ENCODE measurements at regions not wholly inside any gene's neighbourhood (a gene's known extent, or its start where the extent isn't known, plus 50 kb on each side); places are given as distances from the start of the nearest gene placed in this dataset.

DNA sequence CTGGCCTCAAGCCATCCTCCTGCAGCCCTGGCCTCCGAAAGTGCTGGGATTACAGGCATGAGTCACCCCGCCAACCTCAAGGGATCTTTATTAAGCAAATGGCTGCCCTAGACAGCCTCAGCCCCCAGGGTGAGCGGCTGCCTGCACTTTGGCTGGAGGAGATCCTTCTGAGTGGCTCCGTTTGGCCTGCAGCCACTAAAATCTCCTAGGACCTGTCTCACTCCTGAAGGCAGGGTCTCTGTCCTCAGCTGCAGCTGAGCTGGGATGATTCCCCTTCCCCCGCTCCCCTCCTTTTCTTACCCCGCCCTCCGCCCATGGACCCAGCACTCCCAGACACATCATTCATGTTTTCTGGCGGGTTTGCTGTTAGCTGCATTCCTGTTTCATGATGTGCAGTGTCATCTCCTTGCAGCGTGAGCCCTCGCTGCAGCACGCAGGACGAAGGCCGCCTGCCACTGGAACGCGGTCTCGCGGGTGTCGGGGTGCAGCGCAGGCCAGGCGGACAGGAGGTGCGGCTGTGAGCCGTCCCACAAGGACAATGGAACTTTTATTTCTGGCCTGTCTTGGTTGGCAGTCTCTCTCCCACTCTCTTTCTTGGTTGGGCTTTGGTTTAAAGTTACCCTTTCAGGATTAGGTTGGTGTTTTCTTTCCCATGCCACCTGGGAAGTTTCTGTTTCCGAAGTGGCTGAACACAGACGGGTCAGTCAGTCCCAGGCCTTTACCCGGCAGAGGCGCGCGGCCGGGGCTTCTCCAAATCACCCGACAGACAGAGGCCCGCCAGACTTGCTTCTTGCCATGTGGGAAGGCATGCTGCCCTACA, 137.1 kb downstream of the FOXD1 start:
- DNase-seq (ENCODE audit: low spot score): no peak

DNA sequence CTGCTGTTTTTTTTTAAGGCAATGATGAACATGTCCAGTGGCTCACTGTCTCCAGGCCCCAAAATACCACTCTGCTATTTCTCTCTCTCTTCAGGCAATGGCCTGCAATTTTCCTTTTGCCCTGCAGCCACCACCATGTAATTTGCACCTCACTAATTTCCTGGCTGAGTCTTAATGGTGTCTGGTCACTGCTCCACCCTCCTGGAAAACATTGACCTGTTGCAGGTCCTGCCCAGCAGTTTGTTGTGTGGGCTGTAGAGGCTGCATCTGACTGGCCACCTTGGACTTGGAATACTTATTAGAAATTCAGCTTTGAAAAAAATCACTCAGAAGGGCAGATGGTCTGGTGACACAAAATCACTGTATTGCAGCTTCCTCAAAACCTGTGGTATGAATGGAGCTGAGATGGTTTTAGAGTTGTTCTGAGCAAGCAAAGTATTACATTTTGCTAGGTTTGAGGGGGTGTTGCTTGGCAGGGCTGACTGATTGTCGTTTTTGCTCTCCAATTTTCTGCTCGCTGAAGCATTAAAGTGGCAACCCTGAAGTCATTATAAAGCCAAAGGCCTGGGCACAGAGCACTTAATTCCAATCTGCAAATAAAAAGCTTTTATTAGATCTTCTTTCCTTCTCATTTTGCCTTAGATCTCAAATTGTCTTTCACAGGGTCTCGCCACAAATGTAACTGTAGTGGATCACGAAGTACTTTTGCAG, 134.8 kb downstream of the TMEM174 start:
- DNase-seq (ENCODE audit: low spot score): no peak

DNA sequence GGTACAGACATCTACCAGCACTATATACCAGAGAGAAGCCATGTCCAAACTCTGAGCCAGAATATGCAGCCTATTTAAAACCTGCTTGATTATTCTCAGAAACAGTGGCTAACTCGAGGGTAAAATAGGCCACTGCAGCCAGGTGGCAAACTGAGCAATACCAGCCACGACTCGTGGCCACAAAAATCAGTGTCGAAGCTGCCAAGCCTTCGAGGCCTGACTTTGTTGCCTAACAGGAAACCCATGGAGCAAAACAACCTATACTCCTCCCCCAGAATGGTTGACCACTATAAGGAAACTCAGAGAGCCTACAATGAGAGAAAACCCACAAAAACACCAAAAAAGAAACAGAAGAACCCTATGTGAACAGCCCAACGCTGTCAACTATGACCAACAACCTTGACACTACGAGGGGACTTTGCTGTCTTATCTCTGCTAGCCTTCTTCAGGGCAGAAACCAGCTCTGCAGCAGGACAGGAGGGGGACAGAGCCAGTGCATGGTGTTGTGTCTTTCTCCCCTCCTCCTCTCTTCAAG, 133.8 kb downstream of the TMEM174 start:
- no peak for DNase-seq (ENCODE audit: low spot score)

DNA sequence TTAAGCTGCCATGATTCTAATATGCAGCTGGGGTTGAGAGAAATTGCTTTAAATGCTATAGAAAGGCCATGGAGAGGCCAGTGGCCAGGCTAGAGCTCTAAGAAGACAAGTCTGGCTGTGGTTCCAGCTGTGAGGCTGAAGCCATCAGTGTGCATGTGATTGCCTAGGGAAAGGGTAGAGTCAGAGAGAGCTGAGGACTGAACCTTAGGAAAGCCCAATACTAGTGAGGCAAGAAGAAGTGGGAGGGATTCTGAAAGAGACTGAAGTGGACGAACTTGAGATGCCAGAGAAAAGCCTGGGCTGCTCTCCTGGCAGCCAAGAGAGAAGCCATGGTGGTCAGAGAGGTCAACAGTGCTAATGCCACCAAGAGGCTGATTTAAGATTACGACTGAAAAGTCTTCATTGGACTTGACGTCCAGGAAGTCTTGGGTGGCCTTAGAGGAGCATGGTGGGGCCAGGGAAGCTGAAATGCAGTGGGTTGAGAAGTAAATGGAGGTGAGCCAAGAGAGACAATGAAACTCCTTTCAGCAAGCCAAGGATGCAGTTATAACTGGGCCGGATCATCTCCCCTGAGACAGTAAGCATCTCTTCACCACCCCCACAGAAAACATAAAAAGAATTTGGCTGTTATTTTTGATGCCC, 133.2 kb downstream of the TMEM174 start:
- no peak for DNase-seq (ENCODE audit: low spot score)

DNA sequence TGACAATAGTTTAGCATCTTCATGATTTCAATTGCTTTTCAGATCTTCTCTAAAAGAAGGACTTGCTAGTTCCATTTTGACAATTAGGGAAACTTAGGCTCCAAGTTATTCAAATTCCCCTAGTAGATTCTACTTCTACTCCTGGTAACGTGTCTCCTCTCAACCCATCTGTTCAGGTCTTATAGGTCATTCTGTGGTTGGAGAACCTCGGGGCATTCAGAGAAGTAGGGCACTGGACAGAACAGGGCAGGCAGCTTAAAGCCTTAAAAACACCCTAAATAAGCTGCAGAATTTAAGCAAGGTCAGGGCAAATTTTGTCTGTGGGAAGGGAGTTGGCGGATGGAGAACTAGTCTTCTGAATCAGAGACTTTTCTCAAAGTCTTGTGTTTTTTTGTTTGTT, 132.4 kb downstream of the TMEM174 start:
- no peak for DNase-seq (ENCODE audit: low spot score)

DNA sequence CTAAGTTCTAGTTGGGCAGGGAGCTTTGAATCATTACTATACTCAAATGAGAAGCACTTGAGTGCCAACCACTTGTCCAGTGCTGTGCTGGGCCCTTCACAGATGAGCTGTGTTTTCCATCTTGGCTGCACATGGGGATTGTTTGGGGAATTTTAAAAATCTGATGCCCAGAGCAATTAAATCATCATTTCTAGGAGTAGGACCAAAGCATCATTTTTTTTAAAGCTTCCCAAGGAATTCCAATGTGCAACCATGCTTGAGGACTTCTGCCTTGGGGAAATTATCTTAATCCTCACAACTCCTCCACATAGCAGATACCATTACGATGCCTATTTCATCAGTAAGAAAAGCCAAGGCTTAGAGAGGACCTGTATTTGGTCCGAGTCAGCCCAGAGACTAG, 131.4 kb downstream of the TMEM174 start:
- no peak for DNase-seq (ENCODE audit: low spot score)

DNA sequence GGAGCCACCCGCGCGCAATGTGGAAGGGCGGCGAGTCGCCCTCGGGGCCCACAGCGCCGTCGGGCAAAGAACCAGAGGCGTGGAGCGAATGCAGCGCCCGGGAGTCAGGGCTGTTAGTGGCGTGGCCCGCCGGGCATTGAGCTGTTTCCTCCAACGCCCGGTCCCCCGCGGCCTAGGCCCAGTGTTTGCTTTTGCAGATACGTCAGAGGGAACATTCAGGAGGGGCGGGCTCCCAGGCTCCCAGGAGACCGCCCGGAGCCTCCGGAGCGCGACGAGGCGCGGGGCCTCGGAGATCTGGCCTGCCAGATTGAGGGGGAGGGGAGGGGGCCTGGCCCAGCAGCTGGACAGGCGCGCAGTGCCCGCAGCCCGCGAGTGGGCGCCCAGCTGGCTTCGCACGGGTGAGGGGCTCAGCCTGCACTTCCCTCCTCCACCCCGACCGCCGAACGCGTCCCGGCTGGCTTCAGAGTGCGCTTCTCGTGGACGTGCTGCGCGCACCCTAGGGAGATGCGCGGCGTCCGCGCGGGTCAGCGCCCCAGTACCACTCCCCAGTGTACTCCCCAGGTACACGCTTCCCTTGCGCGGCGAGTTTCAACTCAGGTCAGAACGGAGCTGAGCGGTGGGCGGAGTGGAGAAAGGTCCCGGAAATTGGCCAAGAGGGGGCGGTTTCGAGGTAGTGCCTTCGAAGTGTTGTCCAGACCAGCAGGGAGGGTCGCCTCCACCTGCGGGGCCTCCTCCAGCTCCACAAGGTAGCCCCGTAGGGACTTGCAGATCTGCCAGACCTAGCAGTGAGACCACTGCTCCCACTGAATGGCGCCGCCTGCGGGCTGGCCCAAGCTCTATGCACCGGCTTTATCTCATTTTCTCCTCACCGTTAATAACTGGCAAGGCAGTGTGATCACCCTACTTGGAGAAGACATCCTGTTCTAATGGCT, 130.4 kb downstream of the TMEM174 start:
- DNase-seq (ENCODE audit: low spot score): no peak

DNA sequence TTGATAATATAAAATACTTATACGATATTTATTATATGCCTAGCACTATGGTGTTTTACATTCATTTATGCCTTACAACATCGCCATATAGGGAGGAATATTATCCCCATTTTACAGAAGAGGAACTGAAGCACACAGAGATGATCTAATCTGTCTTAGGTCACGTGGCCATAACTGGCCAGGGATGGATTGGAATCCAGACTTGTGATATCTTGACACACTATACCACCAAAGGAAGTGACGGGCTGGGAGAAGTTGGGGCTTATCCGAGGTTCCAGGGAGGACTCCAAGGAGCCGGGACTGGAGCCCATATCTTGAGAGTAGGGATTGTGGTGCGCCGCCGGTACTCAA, 129.8 kb downstream of the TMEM174 start:
- no peak for DNase-seq (ENCODE audit: low spot score)

DNA sequence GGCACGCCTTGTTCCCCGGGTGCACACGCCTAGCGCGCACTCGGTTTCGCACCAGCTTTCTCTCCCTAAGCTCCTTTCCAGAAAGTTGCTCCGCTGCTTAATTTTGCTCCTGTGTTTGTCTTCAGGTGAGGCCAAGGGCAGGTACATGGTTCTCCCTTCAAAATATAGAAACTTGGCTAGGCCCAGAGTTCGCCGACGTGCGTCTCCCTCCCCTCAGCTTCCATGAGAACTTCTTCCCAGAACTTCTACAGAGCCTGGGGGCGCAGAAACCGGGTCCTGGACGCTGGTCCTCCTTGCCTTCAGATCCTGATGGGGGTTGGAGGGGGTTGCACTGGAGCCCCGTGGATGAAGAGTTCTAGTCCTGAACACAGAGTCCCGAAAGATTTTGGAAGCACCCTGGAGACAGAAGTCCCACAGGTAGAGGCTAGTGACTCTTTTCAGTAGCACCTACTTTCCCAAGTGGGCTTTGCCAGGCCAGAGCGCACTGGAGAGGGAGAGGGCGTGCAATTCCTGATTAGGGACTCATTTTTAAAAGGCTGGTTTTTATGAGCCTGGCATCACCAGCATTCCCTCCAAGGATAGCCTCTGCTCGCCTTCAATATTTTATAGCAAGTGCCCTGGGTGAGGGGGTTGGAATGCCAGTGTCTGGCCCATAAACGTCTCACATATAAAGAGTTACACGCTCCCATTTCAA, 128.4 kb downstream of the TMEM174 start:
- DNase-seq (ENCODE audit: low spot score): no peak

DNA sequence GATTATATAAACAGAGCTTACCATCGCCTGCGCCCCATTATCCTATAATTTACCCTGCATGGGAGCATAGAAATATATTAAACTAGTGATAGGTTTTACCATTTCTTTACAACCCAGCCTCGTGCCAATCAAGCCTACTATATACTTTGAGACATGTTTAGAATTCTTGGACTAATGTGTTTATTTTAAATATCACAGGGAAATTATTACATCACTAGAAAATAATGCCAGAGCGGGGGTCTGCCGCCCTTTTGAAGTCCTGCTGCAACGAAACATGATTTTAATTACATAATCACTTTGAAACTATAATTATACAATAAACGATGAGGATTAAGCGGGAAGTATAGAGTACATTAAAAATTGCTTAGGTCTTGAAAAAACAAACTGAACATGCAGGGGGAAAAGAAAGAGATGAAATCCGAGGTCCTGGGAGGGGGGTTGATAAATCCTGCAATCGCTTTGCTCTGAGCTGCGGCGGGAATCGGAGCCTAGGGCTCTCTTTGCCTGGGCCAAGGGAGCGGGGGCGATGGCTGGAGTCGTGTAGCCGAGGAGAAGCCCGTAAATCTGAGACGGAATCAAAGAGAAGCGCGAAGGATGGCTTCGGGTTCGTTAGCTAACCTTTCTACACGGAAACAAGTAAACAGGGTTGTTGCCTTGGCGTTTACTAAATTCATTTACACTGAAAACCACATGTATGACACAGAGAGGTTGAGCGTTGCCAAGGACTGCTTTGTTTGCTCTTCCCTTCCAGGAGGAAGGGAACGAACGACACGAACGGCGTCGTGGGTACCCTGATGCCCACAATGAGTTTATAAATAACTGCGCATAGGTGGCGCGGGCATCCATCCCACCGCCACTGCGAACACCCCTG, 127.6 kb downstream of the TMEM174 start:
- DNase-seq (ENCODE audit: low spot score): no peak

DNA sequence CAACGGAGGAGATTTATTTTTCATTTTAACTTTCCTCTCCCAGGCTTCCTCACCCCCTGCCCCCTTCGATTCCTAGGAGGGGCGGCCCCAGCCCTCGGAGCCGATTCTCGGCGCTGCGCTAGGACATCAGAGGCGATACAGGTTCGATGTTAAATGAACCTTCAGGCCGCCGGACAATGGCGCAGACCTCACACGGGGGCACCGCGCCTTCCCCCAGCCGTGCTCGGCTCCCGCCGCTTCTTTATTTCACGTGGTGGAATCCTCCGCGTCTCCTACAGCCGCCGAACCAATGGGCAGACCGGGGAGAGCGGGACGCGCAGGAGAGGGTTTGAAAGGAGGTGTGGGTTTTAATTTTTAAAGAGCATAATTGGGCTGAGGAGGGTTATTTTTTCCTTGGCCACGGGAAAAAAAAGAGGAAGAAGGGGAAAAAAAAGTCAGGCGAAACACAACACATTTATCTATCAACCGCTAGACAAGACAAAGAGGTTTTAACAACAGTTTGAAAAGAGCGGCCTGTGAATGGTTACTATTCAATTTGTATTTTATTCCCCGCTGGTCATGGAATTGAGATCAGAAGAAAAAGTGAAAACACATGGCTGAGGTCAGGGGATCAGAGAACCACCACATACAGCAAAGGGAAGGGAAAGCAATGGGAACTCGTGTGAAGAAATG, 126.8 kb downstream of the TMEM174 start:
- DNase-seq (ENCODE audit: low spot score): no peak

DNA sequence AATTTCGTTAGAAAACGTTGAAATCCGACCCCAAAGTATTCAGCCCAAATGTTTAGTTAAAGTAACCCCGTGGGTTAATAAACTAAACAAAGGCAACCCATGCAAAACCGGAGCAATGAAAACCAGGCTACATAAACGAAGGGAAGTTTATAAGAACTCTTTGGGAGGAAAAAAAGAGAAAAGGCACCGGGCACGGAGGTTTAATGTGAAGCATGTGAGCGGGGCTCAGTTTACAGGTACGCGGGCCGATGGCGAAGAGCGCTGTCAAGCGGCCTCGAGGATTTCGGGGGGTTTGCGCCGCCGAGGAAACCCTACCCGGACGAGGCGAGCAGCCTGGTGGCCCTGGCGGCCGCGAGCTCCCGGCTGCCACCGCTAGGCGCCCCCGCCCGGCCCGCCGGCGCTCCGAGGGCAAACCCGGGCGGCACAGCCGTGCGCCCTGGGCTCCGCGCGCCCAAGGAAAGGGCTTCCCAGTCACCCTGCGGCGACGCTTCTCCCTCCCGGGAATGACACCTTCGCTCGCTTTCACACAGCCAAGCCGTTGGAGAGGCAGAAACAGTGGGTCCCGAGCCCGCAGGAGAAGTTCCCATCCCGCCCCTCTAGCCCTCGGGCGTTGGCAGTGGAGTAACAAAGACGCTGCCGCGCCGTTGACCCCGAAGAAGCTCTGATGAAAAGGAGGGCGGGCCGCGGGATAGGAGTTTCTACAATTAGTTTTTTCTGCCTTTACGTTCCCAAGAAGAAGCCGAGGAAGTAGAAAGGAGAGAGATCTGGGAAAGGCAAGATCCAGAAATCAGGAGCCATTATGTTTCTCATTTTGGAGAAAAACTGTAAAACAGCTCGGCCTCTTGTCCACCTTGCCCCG, 126.0 kb downstream of the TMEM174 start:
- no peak for DNase-seq (ENCODE audit: low spot score)

DNA sequence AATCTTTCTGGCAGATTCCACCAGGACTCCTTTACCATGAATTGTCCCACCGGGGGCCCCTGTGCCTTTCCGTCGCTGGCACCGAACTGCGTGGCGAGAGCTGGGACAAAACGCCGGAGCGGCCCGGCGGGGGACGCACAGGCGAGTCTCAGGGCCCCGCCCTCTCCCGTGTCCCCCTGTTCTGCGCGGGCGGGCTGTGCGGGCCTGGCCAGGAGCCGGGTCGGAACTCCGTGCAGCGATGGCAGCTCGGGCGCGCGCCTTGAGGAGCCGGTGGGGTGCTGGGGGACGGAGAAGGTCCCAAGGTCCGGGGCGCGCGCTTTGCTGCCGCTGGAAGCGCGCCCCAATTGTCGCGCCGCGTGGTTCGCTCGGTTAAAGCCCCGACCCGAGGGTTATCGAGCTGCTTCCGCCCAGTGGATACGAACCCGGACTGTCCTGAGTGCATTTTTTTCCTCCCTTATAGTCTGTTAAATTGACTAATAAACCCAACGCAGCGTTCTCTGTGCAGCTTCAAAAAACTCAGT, 125.3 kb downstream of the TMEM174 start:
- no peak for DNase-seq (ENCODE audit: low spot score)

DNA sequence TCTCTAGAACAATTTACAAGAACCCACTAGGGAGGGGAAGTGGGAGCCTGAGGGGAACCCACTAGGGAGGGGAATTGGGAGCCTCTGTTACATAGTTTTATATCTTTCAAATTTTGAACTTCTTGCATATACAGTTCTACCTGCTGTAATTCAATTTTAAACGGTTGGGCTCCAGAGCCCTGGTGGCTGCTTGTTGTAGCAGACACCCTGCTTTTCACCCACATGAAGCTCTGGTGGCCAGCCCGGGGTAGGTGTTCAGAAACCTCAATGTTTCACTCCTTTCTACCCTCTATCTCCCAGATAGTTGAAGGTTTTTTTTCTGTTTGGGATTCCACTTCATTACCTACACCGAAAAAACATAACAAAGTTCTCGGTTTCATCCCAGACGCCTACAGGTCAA, 124.4 kb downstream of the TMEM174 start:
- no peak for DNase-seq (ENCODE audit: low spot score)

DNA sequence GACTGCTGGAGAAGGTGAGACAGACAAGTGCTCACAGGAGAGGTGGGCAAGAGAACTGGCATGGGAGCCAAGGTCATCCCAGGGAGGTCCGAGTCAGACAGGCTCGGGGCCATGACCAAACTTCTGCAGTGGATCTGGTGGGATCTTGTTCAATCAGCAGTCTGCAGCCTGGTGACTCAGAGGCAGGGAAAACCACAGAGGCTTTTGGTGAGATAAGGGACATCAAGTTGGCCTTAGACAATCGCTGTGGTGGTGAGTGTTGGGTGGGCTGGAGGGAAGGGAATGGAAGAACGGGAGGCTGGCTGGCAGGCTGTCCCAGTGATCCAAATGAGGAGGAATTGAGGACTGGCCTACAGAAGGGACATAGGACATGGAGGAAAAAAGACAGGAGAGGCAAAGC, 123.8 kb downstream of the TMEM174 start:
- DNase-seq (ENCODE audit: low spot score): no peak

DNA sequence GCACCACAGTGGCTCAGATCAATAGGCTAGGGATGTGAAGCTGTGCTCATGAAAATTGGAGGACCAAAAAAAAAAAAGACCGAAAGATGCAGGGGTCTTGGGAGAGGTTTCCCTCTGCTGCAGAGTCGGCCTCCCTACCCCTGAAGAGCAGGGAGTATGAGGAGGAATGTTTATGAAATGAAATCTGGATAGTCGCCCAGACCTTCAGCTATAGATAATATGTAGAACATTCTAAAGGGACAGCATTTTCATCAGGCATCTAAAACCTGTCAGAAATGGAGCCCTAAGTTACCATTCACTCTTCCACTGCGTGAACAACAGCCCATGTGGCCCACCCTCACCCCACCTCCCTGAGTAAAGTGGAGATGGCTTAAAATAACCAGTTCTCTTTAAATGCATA, 122.9 kb downstream of the TMEM174 start:
- no peak for DNase-seq (ENCODE audit: low spot score)

DNA sequence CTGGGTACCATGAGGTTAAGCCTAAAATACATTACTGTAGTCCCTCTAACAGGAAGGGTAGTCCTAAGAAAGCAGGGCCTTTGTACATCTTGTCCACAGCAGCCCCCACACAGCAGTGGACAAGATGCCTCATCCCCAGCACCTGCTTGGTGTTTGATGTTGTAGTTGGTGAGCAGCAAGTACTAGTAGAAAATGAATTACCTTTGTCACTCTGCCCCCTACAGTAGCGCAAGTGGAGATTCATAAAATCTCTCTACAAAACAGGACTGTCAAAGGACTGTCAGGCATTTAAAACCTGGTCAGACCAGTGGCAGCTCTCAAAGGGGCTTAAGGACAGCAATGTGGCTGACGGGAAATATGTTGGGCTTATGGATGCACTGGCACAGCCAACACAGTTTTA, 122.5 kb downstream of the TMEM174 start:
- DNase-seq (ENCODE audit: low spot score): peak; percentile 26

DNA sequence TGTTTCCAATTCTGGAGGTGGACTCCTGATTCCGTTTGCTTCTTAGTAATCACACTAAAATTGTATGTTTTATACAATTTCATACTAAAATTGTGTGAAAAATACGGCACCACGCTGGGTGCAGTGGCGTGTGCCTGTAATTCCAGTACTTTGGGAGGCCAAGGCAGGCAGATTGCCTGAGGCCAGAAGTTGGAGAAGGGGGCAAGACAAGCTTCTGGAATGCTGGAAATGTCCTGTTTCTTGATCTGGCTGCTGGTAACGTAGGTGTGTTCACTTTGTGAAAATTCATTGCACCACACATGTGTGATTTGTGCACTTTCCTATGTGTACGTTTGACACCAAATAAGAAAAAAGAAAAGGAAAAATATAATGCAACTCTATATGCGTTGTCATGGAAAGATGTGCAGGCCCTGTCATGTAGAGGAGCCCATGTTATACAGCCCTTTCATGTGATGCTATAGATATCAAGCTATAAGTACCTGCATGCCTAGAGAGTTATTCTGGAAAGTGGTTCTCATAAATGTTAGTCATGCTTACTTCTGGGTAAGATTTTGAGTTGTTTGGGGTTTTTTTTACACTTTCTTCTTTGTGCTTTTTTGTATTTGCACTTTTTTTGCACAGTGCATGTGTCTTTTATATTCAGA, 119.9 kb downstream of the TMEM174 start:
- no peak for DNase-seq (ENCODE audit: low spot score)
